ENCODE measurements at regions not wholly inside any gene's neighbourhood (a gene's known extent, or its start where the extent isn't known, plus 50 kb on each side); places are given as distances from the start of the nearest gene placed in this dataset.

GRCh38 chr16:9438991-9439390 is 347.5 kb downstream of the HAPSTR1 start:
- intact Hi-C loops (cut with micrococcal nuclease): no loop called here
- Histone ChIP-seq H3K79me2 (ENCODE audit: control insufficient read depth, insufficient read depth, low read length) (no peaks in the 10 kb centered on the region), H3K4me2 (ENCODE audit: insufficient read depth, low read length) (no peak overlapping the region), H3K9ac (ENCODE audit: insufficient read depth in 1 of 2, low read depth in 2 of 2, low read length in 2 of 2) (no peak overlapping the region), H3K27ac (ENCODE audit: extremely low read depth, low read depth, low read length) (no peak overlapping the region), H3K4me3 (no peak overlapping the region), H3K9me3 (replicated peaks; ENCODE audit: control insufficient read depth, insufficient read depth, low read depth, low read length) (no peaks in the 10 kb centered on the region), H3K27me3 (ENCODE audit: control insufficient read depth in 2 of 2, insufficient read depth in 2 of 2, low read length in 2 of 2) (no peaks in the 10 kb centered on the region; a peak in 1 of 5 replicates), H2AFZ (ENCODE audit: low read depth, low read length) (no peak overlapping the region), H3K36me3 (ENCODE audit: control insufficient read depth, insufficient read depth, low read length) (no peaks in the 10 kb centered on the region), H3K4me1 (replicated peaks in 1 of 2; ENCODE audit: control insufficient read depth in 2 of 2, insufficient read depth in 2 of 2, low read length in 2 of 2) (no peaks in the 10 kb centered on the region), H4K20me1 (replicated peaks; ENCODE audit: control insufficient read depth, insufficient read depth, low read length) (no peaks in the 10 kb centered on the region), H3K9me1 (ENCODE audit: control insufficient read depth, insufficient read depth, low read length) (no peaks in the 10 kb centered on the region)
- in situ Hi-C loops (cut with MboI): no loop called here
- 0% methylated on average over 1 of the region's 1 CpG for WGBS (ENCODE audit: insufficient coverage, low coverage, missing lambda C conversion rate)
- FAIRE-seq (no peak), ATAC-seq (no peak), DNase-seq (ENCODE audit: extremely low read depth in 1 of 4, low spot score in 3 of 4) (no peak)
- POLR2A ChIA-PET: no interaction called here
- CTCF ChIA-PET (ENCODE audit: low intra/inter-chr PET ratio): no interaction called here
- BruUV-seq (replicated peaks): no TSS peak
- TF ChIP-seq ZNF668 (CRISPR knock-in tag; IDR thresholded peaks at IDR 0.05): no peak
- TF ChIP-seq E2F1 (CRISPR knock-in tag; IDR thresholded peaks at IDR 0.05): no peak
- no peak for TF ChIP-seq ZFPM2 (CRISPR knock-in tag; IDR thresholded peaks at IDR 0.05)
- no peak for TF ChIP-seq CUX1 (CRISPR knock-in tag; IDR thresholded peaks at IDR 0.05)
- TF ChIP-seq ZBTB40 (IDR thresholded peaks at IDR 0.05): no peak
- no peak for TF ChIP-seq ZBTB40 (CRISPR knock-in tag; IDR thresholded peaks at IDR 0.05)
